ENCODE measurements at regions not wholly inside any gene's neighbourhood (a gene's known extent, or its start where the extent isn't known, plus 50 kb on each side); places are given as distances from the start of the nearest gene placed in this dataset.

DNA sequence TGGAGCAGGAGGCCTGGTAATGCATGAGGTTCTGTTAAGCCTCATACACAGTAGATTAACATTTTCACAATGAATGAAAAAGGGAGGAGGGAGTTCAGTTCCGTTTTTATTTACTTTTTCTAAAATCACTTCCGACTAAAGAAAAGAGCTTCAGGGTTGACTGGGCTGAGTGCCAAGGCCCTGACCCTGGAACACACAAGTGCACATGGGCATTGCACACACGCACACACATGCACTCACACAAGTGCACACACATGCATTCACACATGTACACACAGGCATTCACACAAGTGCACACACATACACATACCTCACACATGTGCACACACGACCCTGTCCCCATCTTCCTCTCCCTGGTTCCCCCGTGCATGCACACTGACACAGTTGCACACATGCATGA is 303.3 kb downstream of the BRD1 start:
- H3K27me3 Mint-ChIP-seq: peaks cover 3 to 5% of the 10 kb centered on the region in 2 donors
- no peaks in the 10 kb centered on the region for H3K4me1 ChIP-seq (ENCODE audit: insufficient read depth, low read length)

DNA sequence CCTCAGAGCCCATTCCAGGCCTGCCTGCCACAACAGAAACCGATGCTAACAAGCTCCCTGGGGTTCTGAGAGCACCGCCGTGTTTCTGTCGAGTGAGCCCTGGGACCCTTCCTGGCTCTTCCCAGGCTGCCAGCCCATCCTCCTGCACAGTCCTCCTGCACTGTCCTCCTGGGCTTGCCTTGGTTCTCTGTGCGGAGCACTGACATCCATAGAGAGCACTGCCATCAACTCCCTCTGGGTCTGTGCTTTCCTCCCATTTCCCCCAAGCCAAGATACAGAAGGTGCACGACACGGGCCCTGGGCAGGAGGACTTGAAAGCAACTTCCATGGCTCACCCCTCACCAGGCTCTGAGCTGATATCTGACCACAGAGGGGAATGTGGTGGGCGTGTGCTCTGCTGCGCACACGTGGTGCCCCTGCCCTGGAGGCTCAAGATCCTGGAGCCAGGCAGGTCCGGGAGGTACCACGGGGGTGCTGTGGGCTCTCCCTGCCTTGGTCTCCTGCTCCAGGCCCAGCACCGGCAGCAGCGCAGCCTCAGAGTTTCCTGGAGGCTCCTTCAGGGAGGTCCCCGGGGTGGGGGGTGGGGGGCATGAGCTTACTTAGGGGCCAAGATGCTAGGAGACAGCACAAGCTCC is 304.2 kb downstream of the BRD1 start:
- H3K36me3 ChIP-seq (ENCODE audit: insufficient read depth, low read length): no peaks in the 10 kb centered on the region
- no peaks in the 10 kb centered on the region for H3K9me3 ChIP-seq (ENCODE audit: low read length)
- ChIA-PET POLR2A (no interaction called here), CTCF (no interaction called here)
- no peaks in the 10 kb centered on the region for H3K27me3 ChIP-seq (ENCODE audit: insufficient read depth, low read length, poor library complexity, severe bottlenecking)
- H3K27me3 Mint-ChIP-seq: peaks cover 8 to 10% of the 10 kb centered on the region in 2 donors
- H3K27ac ChIP-seq (ENCODE audit: low read depth, low read length): no peak overlapping the region
- no peak overlapping the region for H3K27ac Mint-ChIP-seq
- H3K4me3 ChIP-seq (ENCODE audit: low read length): no peak overlapping the region
- no peaks in the 10 kb centered on the region for H3K4me1 Mint-ChIP-seq
- no peak for DNase-seq
- H3K4me1 ChIP-seq (ENCODE audit: insufficient read depth, low read length): no peaks in the 10 kb centered on the region
- peaks cover 0 to 4% (median 0%) of the 10 kb centered on the region in 3 donors for H3K36me3 Mint-ChIP-seq
- no peak overlapping the region for H3K4me3 Mint-ChIP-seq
- H3K9me3 Mint-ChIP-seq: no peaks in the 10 kb centered on the region

More for the DNA sequence above, 303.3 kb downstream of the BRD1 start:
- Mint-ChIP-seq H3K9me3 (no peaks in the 10 kb centered on the region), H3K4me1 (no peaks in the 10 kb centered on the region), H3K36me3 (no peaks in the 10 kb centered on the region), H3K27ac (no peak overlapping the region), H3K4me3 (no peak overlapping the region)
- H3K4me3 ChIP-seq (ENCODE audit: low read length): no peak overlapping the region
- no peaks in the 10 kb centered on the region for H3K27me3 ChIP-seq (ENCODE audit: insufficient read depth, low read length, poor library complexity, severe bottlenecking)
- no peak overlapping the region for H3K27ac ChIP-seq (ENCODE audit: low read depth, low read length)
- ChIA-PET CTCF (no interaction called here), POLR2A (no interaction called here)
- no peak for DNase-seq
- H3K36me3 ChIP-seq (ENCODE audit: insufficient read depth, low read length): no peaks in the 10 kb centered on the region
- no peaks in the 10 kb centered on the region for H3K9me3 ChIP-seq (ENCODE audit: low read length)

DNA sequence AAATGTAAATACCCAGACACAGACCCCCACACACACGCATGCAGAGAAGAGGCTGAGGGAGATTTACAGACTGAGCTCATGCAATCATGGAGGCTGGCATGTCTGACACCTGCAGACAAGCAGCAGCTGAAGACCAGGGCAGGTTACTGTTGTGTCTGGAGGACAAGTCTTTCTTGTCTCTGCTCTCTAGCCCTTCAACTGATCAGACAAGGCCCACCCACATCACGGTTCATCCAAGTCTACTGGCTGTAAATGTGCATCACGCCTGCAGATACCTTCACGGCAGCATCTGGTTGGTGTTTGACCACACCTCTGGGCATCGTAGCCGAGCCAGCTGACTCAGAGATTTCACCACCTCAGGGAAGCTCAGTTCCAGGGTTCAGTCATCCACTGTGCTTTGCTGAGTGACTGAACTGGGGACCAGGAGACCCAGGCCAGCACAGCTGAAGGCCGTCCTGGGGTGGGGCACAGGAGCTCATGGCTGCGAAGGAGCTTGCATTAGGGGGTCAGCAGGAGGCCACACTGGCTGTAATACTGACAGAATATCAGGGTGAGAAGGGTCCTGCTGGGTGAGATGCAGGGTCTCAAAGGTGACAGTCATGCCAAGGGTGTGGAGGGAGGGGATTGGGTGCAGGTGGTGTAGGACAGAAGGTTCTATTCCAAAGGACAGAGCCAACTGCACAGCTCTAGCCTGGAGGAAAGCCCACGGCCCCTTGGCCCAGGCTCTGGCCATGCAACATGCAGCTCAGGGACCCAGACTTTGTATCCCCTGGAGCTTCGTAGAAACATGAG is 304.9 kb downstream of the BRD1 start:
- no peak overlapping the region for H3K4me3 Mint-ChIP-seq
- Histone ChIP-seq H3K27me3 (ENCODE audit: insufficient read depth, low read length, poor library complexity, severe bottlenecking) (no peaks in the 10 kb centered on the region), H3K4me3 (ENCODE audit: low read length) (no peak overlapping the region), H3K27ac (ENCODE audit: low read depth, low read length) (no peak overlapping the region), H3K36me3 (ENCODE audit: insufficient read depth, low read length) (no peaks in the 10 kb centered on the region), H3K4me1 (ENCODE audit: insufficient read depth, low read length) (no peaks in the 10 kb centered on the region), H3K9me3 (ENCODE audit: low read length) (no peaks in the 10 kb centered on the region)
- H3K4me1 Mint-ChIP-seq: no peaks in the 10 kb centered on the region
- no peaks in the 10 kb centered on the region for H3K9me3 Mint-ChIP-seq
- H3K27me3 Mint-ChIP-seq: peaks cover 9 to 10% of the 10 kb centered on the region in 2 donors
- peaks cover 0 to 4% (median 0%) of the 10 kb centered on the region in 3 donors for H3K36me3 Mint-ChIP-seq
- ChIA-PET POLR2A (no interaction called here), CTCF (interaction anchor here (0.9 kb wide), 1 partner anchor 16 kb away, joined by 3 read pairs; no protein-coding TSS in a partner anchor)
- peak overlapping the region in 2 of 8 donors; percentile 17 to 83 for H3K27ac Mint-ChIP-seq
- DNase-seq: no peak

DNA sequence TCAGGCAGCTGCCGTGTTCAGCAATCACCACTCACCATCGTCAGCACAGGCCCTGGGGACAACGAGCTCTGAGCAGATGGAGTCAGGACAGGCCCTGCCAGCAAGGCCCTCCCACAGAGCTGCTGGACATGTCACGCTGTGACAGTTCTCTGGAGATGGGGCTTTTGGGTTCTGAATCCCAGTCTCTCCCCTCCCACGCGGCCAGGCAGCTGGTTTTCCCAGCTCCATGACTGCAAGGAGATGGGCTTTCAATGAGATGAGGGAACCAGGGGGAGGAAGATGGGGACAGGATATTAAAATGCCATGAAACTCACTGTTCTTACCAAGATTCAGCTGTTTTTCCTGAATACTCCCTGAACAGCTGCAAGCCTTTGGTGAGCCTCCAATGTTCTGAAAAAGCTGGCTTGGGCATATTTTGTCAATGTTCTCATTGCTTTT is 305.9 kb downstream of the BRD1 start:
- Mint-ChIP-seq H3K36me3 (peaks cover 0 to 4% (median 0%) of the 10 kb centered on the region in 3 donors), H3K27ac (no peak overlapping the region), H3K9me3 (no peaks in the 10 kb centered on the region), H3K4me1 (no peaks in the 10 kb centered on the region), H3K4me3 (no peak overlapping the region), H3K27me3 (peaks cover 9 to 10% of the 10 kb centered on the region in 2 donors)
- no peaks in the 10 kb centered on the region for H3K4me1 ChIP-seq (ENCODE audit: insufficient read depth, low read length)
- H3K9me3 ChIP-seq (ENCODE audit: low read length): no peaks in the 10 kb centered on the region
- no peaks in the 10 kb centered on the region for H3K36me3 ChIP-seq (ENCODE audit: insufficient read depth, low read length)
- H3K4me3 ChIP-seq (ENCODE audit: low read length): no peak overlapping the region
- ChIA-PET CTCF (interaction anchor here (0.9 kb wide), 1 partner anchor 15 kb away, joined by 3 read pairs; no protein-coding TSS in a partner anchor), POLR2A (no interaction called here)
- H3K27me3 ChIP-seq (ENCODE audit: insufficient read depth, low read length, poor library complexity, severe bottlenecking): no peaks in the 10 kb centered on the region
- no peak for DNase-seq
- H3K27ac ChIP-seq (ENCODE audit: low read depth, low read length): no peak overlapping the region

DNA sequence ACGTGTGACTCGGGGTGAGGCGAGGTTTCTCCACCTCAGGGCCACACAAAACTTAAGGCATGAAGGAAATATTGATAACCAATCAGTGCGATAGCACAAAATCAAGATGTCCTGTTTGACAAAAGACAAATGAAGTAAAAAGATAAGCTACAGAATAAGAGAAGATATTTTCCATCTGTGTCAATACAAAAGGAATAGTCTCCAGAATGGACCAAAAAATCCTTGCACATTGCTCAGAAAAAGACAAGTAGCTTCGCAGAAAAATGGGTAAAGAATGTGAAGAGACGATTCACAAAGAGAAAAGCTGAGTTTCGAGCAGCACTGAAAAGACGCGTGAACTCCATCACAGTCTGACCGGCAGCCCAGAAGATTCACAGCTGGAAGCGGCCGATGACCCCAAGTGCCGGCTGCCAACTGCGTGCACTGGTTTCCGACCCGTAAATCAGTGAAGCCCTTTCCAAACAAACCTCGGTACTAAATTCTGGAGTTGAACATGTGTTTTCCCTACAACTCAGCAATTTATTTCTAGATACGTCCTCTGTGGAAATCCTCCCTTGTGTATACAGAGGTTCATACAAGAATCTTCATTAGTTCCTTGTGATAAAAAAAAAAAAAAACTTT is 308.4 kb downstream of the BRD1 start:
- H3K4me3 Mint-ChIP-seq: no peak overlapping the region
- Histone ChIP-seq H3K4me1 (ENCODE audit: insufficient read depth, low read length) (no peaks in the 10 kb centered on the region), H3K9me3 (ENCODE audit: low read length) (no peaks in the 10 kb centered on the region), H3K27ac (ENCODE audit: low read depth, low read length) (no peak overlapping the region), H3K4me3 (ENCODE audit: low read length) (no peak overlapping the region), H3K27me3 (ENCODE audit: insufficient read depth, low read length, poor library complexity, severe bottlenecking) (no peaks in the 10 kb centered on the region), H3K36me3 (ENCODE audit: insufficient read depth, low read length) (no peaks in the 10 kb centered on the region)
- H3K4me1 Mint-ChIP-seq: no peaks in the 10 kb centered on the region
- H3K27me3 Mint-ChIP-seq: peaks cover 7 to 10% of the 10 kb centered on the region in 2 donors
- H3K27ac Mint-ChIP-seq: no peak overlapping the region
- no peaks in the 10 kb centered on the region for H3K9me3 Mint-ChIP-seq
- H3K36me3 Mint-ChIP-seq: peaks cover 0 to 10% (median 3%) of the 10 kb centered on the region in 3 donors
- DNase-seq: no peak
- ChIA-PET POLR2A (no interaction called here), CTCF (no interaction called here)

DNA sequence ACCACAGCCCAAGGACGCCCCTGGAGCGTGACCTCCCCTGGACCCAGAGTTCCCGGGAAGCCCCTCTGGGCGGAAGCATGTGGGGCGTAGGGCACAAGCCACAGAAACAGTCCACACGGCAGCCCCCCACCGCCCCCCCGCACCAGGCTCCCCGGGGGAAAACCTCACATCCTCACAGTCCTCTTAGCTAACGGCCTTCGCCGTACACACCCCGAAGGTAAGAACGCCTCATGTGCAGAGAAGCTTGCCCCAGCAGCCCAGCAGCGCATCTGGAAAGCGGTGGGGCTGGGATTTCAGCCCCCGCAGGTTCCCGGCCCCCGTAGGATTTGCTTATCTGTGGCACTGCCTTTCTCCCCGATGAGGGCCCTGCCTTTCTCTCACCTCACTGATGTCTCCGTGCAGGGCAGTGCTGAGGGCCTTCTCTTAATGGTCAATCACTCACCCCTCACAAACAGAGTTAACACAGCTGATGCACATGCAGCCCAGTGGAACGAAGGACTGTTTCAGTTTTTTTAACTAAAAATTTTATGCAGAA is 309.2 kb downstream of the BRD1 start:
- Histone ChIP-seq H3K36me3 (ENCODE audit: insufficient read depth, low read length) (no peaks in the 10 kb centered on the region), H3K4me3 (ENCODE audit: low read length) (no peak overlapping the region), H3K4me1 (ENCODE audit: insufficient read depth, low read length) (no peaks in the 10 kb centered on the region), H3K27ac (ENCODE audit: low read depth, low read length) (no peak overlapping the region), H3K9me3 (ENCODE audit: low read length) (no peaks in the 10 kb centered on the region), H3K27me3 (ENCODE audit: insufficient read depth, low read length, poor library complexity, severe bottlenecking) (no peaks in the 10 kb centered on the region)
- no peak for DNase-seq
- no peak overlapping the region for H3K4me3 Mint-ChIP-seq
- POLR2A ChIA-PET: no interaction called here
- H3K27ac Mint-ChIP-seq: no peak overlapping the region
- H3K27me3 Mint-ChIP-seq: peaks cover 7 to 10% of the 10 kb centered on the region in 2 donors
- peaks cover 0 to 4% (median 2%) of the 10 kb centered on the region in 5 donors for H3K9me3 Mint-ChIP-seq
- H3K4me1 Mint-ChIP-seq: peaks cover 0 to 3% (median 0%) of the 10 kb centered on the region in 3 donors
- peaks cover 0 to 16% (median 3%) of the 10 kb centered on the region in 3 donors for H3K36me3 Mint-ChIP-seq
- CTCF ChIA-PET: no interaction called here

DNA sequence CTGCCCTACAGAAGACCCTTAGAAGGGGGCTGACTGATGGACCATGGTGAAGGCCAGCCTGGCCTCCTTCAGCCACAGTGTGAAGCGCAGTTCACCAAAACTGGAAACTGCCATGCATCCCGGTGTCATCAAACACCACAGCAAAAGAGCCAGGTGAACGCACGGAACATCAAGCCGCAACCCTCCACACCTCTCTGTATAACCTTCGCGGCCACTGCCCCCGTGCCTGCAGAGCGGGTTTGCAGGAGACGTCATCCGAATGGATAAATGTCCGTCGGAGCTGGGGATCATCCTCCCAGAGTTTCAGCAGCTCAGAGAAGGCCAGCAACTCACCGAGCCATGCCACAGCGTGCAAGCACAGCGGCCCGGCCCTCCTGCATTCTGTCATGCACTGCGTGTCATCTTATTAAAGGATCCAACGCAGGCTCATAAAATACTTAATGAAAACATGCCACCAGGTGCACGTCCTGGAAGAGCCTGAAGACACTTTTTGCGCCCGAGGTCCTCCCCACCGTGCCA is 309.9 kb downstream of the BRD1 start:
- Mint-ChIP-seq H3K27ac (no peak overlapping the region), H3K27me3 (peaks cover 7 to 10% of the 10 kb centered on the region in 2 donors), H3K4me3 (no peak overlapping the region), H3K4me1 (peaks cover 3 to 5% (median 3%) of the 10 kb centered on the region in 3 donors), H3K36me3 (peaks cover 0 to 22% (median 3%) of the 10 kb centered on the region in 3 donors), H3K9me3 (peaks cover 0 to 7% (median 3%) of the 10 kb centered on the region in 5 donors)
- H3K4me3 ChIP-seq (ENCODE audit: low read length): no peak overlapping the region
- H3K36me3 ChIP-seq (ENCODE audit: insufficient read depth, low read length): no peaks in the 10 kb centered on the region
- no peaks in the 10 kb centered on the region for H3K27me3 ChIP-seq (ENCODE audit: insufficient read depth, low read length, poor library complexity, severe bottlenecking)
- DNase-seq: no peak
- CTCF ChIA-PET: no interaction called here
- H3K9me3 ChIP-seq (ENCODE audit: low read length): no peaks in the 10 kb centered on the region
- H3K4me1 ChIP-seq (ENCODE audit: insufficient read depth, low read length): peaks cover 2% of the 10 kb centered on the region
- no peak overlapping the region for H3K27ac ChIP-seq (ENCODE audit: low read depth, low read length)
- POLR2A ChIA-PET: no interaction called here

Measured in CD8-positive, alpha-beta memory T cell (primary cell).